ENCODE measurements at regions not wholly inside any gene's neighbourhood (a gene's known extent, or its start where the extent isn't known, plus 50 kb on each side); places are given as distances from the start of the nearest gene placed in this dataset.
"Not testable (repeated sequence)": the region's sequence is repeated elsewhere in the genome, so short reads cannot be mapped to it uniquely, and the experiment has no call there.

DNA sequence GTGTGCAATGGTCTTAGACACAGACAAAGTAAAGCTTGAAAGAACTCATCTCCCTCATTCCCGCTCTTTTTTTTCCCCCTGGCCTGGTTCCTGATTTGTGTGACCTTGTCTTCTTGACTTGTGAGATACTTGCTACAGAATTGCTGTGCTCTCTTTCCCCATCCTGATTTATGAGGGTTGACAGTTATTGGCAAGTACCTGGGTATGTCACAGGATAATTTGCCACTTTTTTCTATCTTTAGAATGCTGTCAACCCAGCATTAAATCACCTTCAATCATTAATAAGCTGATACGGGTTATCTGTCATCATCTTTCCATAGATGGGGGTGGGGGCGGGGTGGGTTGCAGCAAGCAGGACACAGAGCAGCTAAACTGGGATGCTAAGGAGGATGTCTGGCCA, 144.4 kb upstream of the PRICKLE1 start:
- H3K27ac ChIP-seq (ENCODE audit: low read depth) = no peak overlapping the region
- H3K36me3 ChIP-seq (ENCODE audit: insufficient read depth) = no peaks in the 10 kb centered on the region
- no peaks in the 10 kb centered on the region for H3K4me1 ChIP-seq (ENCODE audit: insufficient read depth)
- no peak overlapping the region for H3K4me3 ChIP-seq (ENCODE audit: low read depth, low read length)
- DNase-seq (ENCODE audit: extremely low spot score) = no peak
- 91% methylated on average over 3 of the region's 3 CpGs for WGBS

DNA sequence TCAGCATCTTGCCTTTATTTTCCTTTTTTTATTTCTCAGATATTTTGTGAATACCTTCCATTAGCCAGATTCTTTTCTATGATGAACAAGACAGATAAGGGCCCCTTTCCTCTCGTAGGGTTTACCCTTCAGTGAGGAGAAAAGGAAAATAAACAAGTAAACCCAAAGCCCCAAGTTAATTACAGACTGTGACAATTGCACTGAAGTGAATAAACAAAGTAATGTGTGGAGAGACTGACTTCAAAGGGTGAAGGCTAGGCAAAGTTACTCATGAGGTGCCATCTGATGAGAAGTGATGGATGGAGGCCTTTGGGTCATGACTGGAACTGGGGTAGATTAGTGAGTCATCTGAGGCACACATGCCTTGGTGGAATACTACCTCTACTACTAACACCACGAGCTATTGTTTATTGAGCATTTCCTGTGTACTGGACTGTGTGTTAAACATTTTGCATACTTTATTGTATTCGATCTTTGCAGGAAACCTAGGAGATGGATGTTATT, 143.4 kb upstream of the PRICKLE1 start:
- Histone ChIP-seq H3K27ac (ENCODE audit: low read depth) (no peak overlapping the region), H3K4me1 (ENCODE audit: insufficient read depth) (no peaks in the 10 kb centered on the region), H3K36me3 (ENCODE audit: insufficient read depth) (no peaks in the 10 kb centered on the region), H3K4me3 (ENCODE audit: low read depth, low read length) (no peak overlapping the region)
- WGBS = 69% methylated on average over 3 of the region's 3 CpGs
- no peak for DNase-seq (ENCODE audit: extremely low spot score)

DNA sequence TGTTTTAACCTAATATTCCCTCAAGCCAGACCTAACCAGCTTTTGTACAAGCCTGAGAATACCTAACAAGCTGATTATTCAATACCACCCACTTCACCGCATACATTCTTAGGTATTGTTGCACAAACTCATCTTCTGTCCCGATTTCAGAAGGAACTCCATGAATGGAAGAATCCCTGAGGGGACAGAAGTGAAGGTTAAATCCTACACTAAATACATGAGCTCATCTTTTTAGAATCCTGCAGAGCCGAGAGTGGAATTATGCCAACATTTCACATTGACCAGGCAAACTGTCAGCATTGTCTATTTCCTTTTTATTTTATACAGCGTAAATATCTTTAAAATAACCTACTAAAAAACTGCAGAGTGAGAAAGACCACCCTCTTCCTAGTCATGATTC, 140.7 kb upstream of the PRICKLE1 start:
- H3K4me1 ChIP-seq (ENCODE audit: insufficient read depth) = no peaks in the 10 kb centered on the region
- DNase-seq (ENCODE audit: extremely low spot score) = no peak
- H3K36me3 ChIP-seq (ENCODE audit: insufficient read depth) = no peaks in the 10 kb centered on the region
- no peak overlapping the region for H3K27ac ChIP-seq (ENCODE audit: low read depth)
- no peak overlapping the region for H3K4me3 ChIP-seq (ENCODE audit: low read depth, low read length)
- WGBS = 44% methylated on average over 4 of the region's 4 CpGs

DNA sequence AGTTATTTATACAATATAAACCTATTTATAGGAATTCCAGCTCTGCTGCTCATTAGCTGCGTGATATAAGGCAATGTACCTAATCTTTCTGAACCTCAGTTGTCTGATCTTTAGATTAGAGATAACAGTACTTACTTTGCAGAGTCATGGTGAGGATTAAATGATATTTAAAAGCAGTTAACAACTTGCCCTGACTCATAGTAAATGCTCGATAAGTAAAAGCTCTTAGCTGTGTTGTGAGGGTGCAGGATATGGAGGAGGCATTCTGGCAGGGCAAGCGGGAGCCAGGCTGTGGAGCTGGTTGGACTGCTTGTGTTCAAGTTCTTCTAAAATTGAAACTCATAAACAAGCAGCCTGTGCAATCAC, 140.0 kb upstream of the PRICKLE1 start:
- WGBS = 38% methylated on average over 3 of the region's 3 CpGs
- no peak overlapping the region for H3K4me3 ChIP-seq (ENCODE audit: low read depth, low read length)
- DNase-seq (ENCODE audit: extremely low spot score) = no peak

DNA sequence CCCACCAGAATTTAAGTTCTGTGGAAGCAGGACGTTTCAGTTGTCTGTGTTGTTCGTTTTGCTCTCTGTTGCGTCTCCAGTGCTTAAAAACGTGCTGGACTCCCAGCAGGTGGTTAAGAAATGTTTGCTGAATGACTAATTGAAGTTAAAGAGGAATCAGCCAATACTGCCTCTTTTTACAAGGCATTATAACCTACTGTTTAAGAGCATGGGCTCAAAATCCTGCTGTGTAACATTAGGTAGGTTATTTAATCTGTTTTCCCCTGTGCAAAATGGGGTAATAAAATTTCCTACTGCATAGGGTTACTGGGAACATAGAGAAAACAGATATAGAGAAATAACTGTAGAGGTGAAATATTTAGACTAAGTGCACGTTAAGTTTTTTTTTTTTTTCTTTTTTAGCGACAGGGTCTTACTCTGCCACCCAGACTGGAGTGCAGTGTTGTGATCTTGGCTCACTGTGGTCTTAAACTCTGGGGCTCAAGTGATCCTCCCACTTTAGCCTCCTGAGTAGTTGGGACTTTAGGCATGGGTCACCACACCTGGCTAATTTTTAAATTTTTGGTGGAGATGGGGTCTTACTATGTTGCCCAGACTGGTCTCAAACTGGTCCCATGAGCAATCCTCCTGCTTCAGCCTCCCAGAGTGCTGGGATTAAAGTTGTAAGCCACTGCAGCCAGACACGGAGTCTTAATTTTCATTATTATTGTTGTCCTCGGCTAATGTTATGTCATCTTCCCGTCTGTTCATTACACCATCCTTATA, 139.4 kb upstream of the PRICKLE1 start:
- 64% methylated on average over 9 of the region's 9 CpGs for WGBS

More for the DNA sequence above, 140.0 kb upstream of the PRICKLE1 start:
- no peaks in the 10 kb centered on the region for H3K36me3 ChIP-seq (ENCODE audit: insufficient read depth)
- no peak overlapping the region for H3K27ac ChIP-seq (ENCODE audit: low read depth)
- H3K4me1 ChIP-seq (ENCODE audit: insufficient read depth) = no peaks in the 10 kb centered on the region

DNA sequence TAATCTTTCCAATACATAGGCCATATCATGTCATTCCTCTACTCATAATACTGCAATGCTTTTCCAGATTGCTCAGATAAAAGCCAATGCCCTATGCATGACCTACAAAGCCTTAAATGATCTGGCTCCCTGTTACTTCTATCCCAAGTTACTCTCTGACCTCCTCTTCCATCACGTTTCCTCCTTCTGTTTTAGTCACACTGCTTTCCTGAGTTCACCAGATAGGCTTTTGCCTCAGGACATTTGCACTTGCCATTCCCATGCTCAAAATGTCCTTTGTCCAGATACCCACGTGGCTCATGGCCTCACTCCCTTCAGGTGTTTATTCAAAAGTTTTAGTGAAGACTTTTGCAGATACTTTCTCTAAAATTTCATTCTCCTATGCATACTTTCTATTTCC, 138.7 kb upstream of the PRICKLE1 start:
- 83% methylated on average over 2 of the region's 2 CpGs for WGBS
- Histone ChIP-seq H3K4me1 (ENCODE audit: insufficient read depth) (no peaks in the 10 kb centered on the region), H3K4me3 (ENCODE audit: low read depth, low read length) (no peak overlapping the region), H3K27ac (ENCODE audit: low read depth) (no peak overlapping the region), H3K36me3 (ENCODE audit: insufficient read depth) (no peaks in the 10 kb centered on the region)
- DNase-seq (ENCODE audit: extremely low spot score) = no peak

More for the DNA sequence above, 139.4 kb upstream of the PRICKLE1 start:
- Histone ChIP-seq H3K27ac (ENCODE audit: low read depth) (no peak overlapping the region), H3K36me3 (ENCODE audit: insufficient read depth) (no peaks in the 10 kb centered on the region), H3K4me1 (ENCODE audit: insufficient read depth) (no peaks in the 10 kb centered on the region), H3K4me3 (ENCODE audit: low read depth, low read length) (no peak overlapping the region)
- no peak for DNase-seq (ENCODE audit: extremely low spot score)

DNA sequence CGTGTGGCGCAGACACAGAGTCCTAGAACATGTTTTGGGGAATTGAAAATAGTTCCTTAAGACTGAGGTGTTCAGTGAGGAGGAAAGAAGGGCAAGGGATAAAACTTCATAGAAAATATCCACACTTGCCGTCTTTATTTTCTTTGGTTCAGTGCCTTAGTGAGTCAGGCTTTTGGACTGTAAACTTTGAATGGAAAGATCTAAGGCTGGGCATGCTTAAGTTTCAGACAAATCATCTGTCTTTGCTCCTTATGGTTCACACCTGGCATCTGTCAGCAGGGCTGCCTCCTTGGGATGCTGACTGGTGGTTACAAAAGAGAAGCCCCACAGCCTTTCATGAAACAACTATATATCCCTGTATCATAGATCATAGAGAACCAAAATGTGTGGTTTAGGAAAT, 136.3 kb upstream of the PRICKLE1 start:
- WGBS = 71% methylated on average over 3 of the region's 3 CpGs
- H3K4me1 ChIP-seq (ENCODE audit: insufficient read depth) = no peaks in the 10 kb centered on the region
- no peaks in the 10 kb centered on the region for H3K36me3 ChIP-seq (ENCODE audit: insufficient read depth)
- no peak overlapping the region for H3K4me3 ChIP-seq (ENCODE audit: low read depth, low read length)
- H3K27ac ChIP-seq (ENCODE audit: low read depth) = no peak overlapping the region
- DNase-seq (ENCODE audit: extremely low spot score) = no peak

DNA sequence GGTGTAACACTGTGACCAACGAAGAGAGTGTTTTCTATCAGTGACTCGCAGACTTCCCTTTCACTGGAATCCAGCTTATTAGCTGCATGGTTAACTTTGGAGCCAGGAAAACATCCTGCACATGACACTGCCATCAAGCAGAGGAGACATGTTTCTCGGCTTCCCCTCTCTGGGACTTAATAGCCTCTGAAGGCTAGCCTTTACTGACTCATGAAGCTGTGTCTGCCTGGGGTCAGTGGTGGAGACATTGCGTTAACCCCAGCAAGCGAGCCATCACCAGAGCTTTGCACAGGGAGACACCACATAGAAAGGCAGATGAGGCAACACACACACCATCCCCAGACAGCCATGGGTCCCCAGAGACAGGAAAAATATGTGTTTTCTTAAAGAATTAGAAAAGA, 126.9 kb upstream of the PRICKLE1 start:
- Histone ChIP-seq H3K36me3 (ENCODE audit: insufficient read depth) (no peaks in the 10 kb centered on the region), H3K4me3 (ENCODE audit: low read depth, low read length) (no peak overlapping the region), H3K27ac (ENCODE audit: low read depth) (no peak overlapping the region), H3K4me1 (ENCODE audit: insufficient read depth) (no peaks in the 10 kb centered on the region)
- 64% methylated on average over 5 of the region's 5 CpGs for WGBS
- DNase-seq (ENCODE audit: extremely low spot score) = no peak

DNA sequence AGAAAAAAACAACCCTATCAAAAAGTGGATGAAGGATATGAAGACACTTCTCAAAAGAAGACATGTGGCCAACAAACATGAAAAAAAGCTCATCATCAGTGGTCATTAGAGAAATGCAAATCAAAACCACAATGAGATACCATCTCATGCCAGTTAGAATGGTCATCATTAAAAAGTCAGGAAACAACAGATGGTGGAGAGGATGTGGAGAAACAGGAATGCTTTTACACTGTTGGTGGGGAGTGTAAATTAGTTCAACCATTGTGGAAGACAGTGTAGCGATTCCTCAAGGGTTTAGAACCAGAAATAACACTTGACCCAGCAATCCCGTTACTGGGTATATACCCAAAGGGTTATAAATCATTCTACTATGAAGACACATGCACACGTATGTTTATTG, 124.0 kb upstream of the PRICKLE1 start:
- H3K36me3 ChIP-seq (ENCODE audit: insufficient read depth); H3K4me3 ChIP-seq (ENCODE audit: low read depth, low read length); DNase-seq (ENCODE audit: extremely low spot score); H3K4me1 ChIP-seq (ENCODE audit: insufficient read depth); H3K27ac ChIP-seq (ENCODE audit: low read depth): not testable (repeated sequence)
- WGBS = 94% methylated on average over 3 of the region's 3 CpGs

DNA sequence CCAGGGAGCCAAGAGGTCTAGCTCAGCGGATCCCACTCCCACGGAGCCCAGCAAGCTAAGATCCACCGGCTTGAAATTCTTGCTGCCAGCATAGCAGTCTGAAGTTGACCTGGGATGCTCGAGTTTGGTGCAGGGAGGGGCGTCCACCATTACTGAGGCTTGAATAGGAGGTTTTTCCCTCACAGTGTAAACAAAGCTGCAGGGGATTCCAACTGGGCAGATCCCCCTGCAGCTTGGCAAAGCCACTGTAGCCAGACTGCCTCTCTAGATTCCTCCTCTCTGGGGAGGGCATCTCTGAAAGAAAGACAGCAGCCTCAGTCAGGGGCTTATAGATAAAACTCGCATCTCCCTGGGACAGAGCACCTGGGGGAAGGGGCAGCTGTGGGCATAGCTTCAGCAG, 118.8 kb upstream of the PRICKLE1 start:
- not testable (repeated sequence) for H3K4me1 ChIP-seq (ENCODE audit: insufficient read depth); H3K36me3 ChIP-seq (ENCODE audit: insufficient read depth); H3K4me3 ChIP-seq (ENCODE audit: low read depth, low read length); H3K27ac ChIP-seq (ENCODE audit: low read depth); DNase-seq (ENCODE audit: extremely low spot score)
- 69% methylated on average over 6 of the region's 6 CpGs for WGBS

DNA sequence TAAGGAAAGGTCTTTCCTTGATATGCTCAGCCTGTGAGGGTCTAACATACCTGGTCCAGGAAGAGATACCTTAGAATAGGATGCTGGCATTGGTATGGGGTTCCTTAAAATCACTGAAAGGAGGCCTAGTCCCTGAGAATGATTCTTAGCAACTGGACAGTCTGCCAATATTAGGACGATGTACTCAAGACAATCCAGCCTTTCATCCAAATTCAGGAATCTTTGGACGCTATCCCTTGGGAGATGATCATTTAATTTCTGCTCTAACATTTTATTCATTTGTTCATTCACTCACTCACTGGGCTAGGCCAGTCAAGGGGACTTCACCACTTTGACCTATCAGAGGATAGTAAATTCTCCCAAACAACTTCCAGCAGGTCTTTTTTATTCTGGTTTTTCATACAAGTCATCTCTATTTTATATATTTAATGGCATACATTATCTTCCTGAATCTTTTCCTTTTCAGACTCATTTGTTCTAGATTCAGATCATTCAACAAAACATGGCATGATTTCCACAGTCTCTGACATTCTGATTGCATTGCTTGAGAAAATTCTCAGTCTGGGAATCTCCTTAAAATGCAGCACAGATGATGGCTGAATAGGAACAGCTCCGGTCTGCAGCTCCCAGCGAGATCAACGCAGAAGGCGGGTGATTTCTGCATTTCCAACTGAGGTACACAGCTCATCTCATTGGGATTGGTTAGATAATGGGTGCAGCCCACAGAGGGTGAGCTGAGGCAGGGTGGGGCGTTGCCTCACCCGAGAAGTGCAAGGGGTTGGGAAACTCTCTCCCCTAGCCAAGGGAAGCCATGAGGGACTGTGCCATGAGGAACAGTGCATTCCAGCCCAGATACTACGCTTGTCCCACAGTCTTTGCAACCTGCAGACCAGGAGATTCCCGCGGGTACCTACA, 118.0 kb upstream of the PRICKLE1 start:
- H3K4me3 ChIP-seq (ENCODE audit: low read depth, low read length) = no peak overlapping the region
- no peak overlapping the region for H3K27ac ChIP-seq (ENCODE audit: low read depth)
- H3K4me1 ChIP-seq (ENCODE audit: insufficient read depth) = no peaks in the 10 kb centered on the region
- no peak for DNase-seq (ENCODE audit: extremely low spot score)
- no peaks in the 10 kb centered on the region for H3K36me3 ChIP-seq (ENCODE audit: insufficient read depth)
- WGBS = 89% methylated on average over 11 of the region's 11 CpGs

DNA sequence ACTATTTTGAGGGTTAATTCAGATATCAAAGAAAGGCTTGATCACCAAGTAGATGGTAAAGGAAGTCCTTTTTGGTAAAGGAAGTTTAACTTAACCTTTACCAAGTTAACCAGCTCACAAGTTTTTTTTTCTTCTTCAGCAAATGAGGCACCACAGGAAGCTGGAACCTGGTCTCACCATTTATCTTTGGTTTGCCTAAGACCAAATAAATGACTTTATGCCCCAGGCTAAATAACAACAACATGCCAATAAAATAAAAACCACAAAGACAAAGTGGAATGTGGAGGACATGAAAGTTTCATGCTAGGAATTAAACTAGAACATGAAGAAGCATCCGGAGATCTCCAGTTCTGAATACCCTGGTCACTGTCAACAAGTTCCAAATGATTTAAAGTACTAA, 116.8 kb upstream of the PRICKLE1 start:
- no peak for DNase-seq (ENCODE audit: extremely low spot score)
- no peak overlapping the region for H3K4me3 ChIP-seq (ENCODE audit: low read depth, low read length)
- no peaks in the 10 kb centered on the region for H3K36me3 ChIP-seq (ENCODE audit: insufficient read depth)
- 81% methylated on average over 1 of the region's 1 CpG for WGBS
- no peak overlapping the region for H3K27ac ChIP-seq (ENCODE audit: low read depth)
- no peaks in the 10 kb centered on the region for H3K4me1 ChIP-seq (ENCODE audit: insufficient read depth)

DNA sequence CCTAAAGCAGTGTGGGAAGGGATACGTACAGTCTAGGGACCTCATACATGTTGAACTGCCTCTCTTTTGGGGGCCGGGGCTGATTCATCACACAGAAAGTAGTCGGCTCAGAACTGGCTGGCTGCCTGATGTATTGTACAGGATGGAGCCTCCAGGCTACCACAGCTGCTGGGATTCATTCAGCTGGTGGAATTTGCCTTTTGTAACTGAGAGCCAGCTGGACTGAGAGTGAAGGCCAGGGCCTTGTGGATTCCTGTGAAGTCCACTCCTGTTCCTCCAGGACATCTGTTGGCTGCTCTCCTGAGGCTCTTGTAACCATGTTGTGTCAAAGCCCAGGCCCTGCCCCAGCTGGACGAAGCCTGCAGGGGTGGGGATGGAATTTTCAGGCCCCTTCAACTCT, 116.3 kb upstream of the PRICKLE1 start:
- Histone ChIP-seq H3K4me1 (ENCODE audit: insufficient read depth) (no peaks in the 10 kb centered on the region), H3K36me3 (ENCODE audit: insufficient read depth) (no peaks in the 10 kb centered on the region), H3K4me3 (ENCODE audit: low read depth, low read length) (no peak overlapping the region), H3K27ac (ENCODE audit: low read depth) (no peak overlapping the region)
- peak; percentile 36 for DNase-seq (ENCODE audit: extremely low spot score)
- 28% methylated on average over 4 of the region's 4 CpGs for WGBS

DNA sequence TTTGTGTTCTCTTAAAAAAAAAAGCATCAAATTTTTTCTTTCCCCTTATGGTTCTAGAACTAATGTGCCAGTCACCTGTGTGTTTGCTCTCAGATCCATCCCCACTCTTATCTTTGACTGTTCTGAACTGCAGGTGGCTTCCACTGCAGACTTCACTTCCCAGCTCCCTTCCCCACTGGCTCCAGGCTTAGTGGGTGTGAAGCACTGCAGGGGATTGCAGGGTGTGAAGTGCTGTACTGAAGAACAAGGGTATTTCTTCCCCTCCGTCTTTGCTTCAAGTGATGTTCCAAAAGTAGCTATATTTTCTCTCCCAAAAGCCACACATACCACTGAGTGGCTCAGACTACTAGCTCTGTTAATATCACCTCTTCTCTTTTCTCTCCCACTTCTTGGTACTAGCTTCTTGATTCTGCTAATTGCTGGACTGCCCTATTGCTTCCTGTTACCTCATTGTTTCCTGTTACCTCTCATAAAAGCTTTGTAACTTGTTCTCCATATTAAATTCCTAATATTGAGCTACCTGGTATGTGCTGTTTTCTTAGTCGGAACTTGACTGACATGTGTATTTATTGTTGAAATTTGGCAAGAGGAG, 115.4 kb upstream of the PRICKLE1 start:
- WGBS = 87% methylated on average over 2 of the region's 2 CpGs
- Histone ChIP-seq H3K36me3 (ENCODE audit: insufficient read depth) (no peaks in the 10 kb centered on the region), H3K27ac (ENCODE audit: low read depth) (no peak overlapping the region), H3K4me3 (ENCODE audit: low read depth, low read length) (no peak overlapping the region), H3K4me1 (ENCODE audit: insufficient read depth) (no peaks in the 10 kb centered on the region)
- no peak for DNase-seq (ENCODE audit: extremely low spot score)
